KMS-11 (cell line): ENCODE measurements at regions not wholly inside any gene's neighbourhood (a gene's known extent, or its start where the extent isn't known, plus 50 kb on each side); places are given as distances from the start of the nearest gene placed in this dataset.

Experiments used
- H2AFZ ChIP-seq: fragments of 200-600 bp; sonication (generic); 2 replicates; pipeline ENCODE4 v1.6.1; 2016; ENCODE audit warnings: antibody characterized with exemption, mixed run types, low read depth
- H3K27ac ChIP-seq: fragments of 200-600 bp; sonication (generic); 2 replicates; pipeline ENCODE4 v1.6.1; 2016; ENCODE audit warnings: mild to moderate bottlenecking, mixed run types
- H3K27me3 ChIP-seq: fragments of 200-600 bp; sonication (generic); 2 replicates; pipeline ENCODE4 v1.6.1; 2017; ENCODE audit warnings: mild to moderate bottlenecking, low read depth, mixed run types, moderate library complexity; ENCODE audit not compliant: insufficient read depth
- H3K36me3 ChIP-seq: fragments of 200-600 bp; sonication (generic); 2 replicates; pipeline ENCODE4 v1.6.1; 2017; ENCODE audit warnings: mild to moderate bottlenecking, mixed run types; ENCODE audit not compliant: insufficient read depth
- H3K4me1 ChIP-seq: fragments of 200-600 bp; sonication (generic); 2 replicates; pipeline ENCODE4 v1.6.1; 2016; ENCODE audit warnings: mild to moderate bottlenecking, low read depth, mixed run types; ENCODE audit not compliant: poor library complexity, severe bottlenecking
- H3K4me2 ChIP-seq: fragments of 200-600 bp; sonication (generic); 2 replicates; pipeline ENCODE4 v1.7.0; 2016; ENCODE audit warnings: mild to moderate bottlenecking, mixed run types
- H3K4me3 ChIP-seq: fragments of 200-600 bp; sonication (generic); IDR thresholded peaks from 2 replicates; pipeline ENCODE4 v1.6.1; 2017; ENCODE audit warnings: low read depth, low read length, mixed read lengths; ENCODE audit not compliant: insufficient read depth
- H3K79me2 ChIP-seq: fragments of 200-600 bp; sonication (generic); 2 replicates; pipeline ENCODE4 v1.6.1; 2016; ENCODE audit warnings: low read depth, mixed run types; ENCODE audit not compliant: insufficient read depth
- H3K9ac ChIP-seq: fragments of 200-600 bp; sonication (generic); 2 replicates; pipeline ENCODE4 v1.6.1; 2016; ENCODE audit warnings: mild to moderate bottlenecking, mixed run types
- H4K20me1 ChIP-seq: fragments of 200-600 bp; sonication (generic); 2 replicates; pipeline ENCODE4 v1.6.1; 2016; ENCODE audit warnings: mild to moderate bottlenecking, mixed run types; ENCODE audit not compliant: insufficient read depth
- CTCF ChIP-seq: fragments of 200-600 bp; sonication (generic); conservative IDR thresholded peaks from 2 replicates; pipeline ENCODE4 v1.6.1; 2017; ENCODE audit warnings: low read depth, mild to moderate bottlenecking, antibody characterized with exemption, low read length, moderate library complexity, mixed read lengths

GRCh38 chr5:56476487-56476856, 243.3 kb upstream of the ANKRD55 start:
- Histone ChIP-seq H3K4me1 (peaks cover 4% of the 10 kb centered on the region), H3K9ac (no peak overlapping the region), H3K27me3 (no peaks in the 10 kb centered on the region), H3K36me3 (no peaks in the 10 kb centered on the region), H3K4me2 (no peak overlapping the region), H3K27ac (no peak overlapping the region), H4K20me1 (no peaks in the 10 kb centered on the region), H3K79me2 (no peaks in the 10 kb centered on the region), H3K4me3 (no peak overlapping the region), H2AFZ (no peak overlapping the region)
- TF ChIP-seq CTCF, result no peak

- H3K27ac ChIP-seq, result no peak overlapping the region
- no peaks in the 10 kb centered on the region for H3K79me2 ChIP-seq
- no peak overlapping the region for H2AFZ ChIP-seq
- H3K4me3 ChIP-seq, result no peak overlapping the region
- H4K20me1 ChIP-seq, result no peaks in the 10 kb centered on the region
- peaks cover 4% of the 10 kb centered on the region for H3K4me1 ChIP-seq
- no peak overlapping the region for H3K4me2 ChIP-seq
- no peaks in the 10 kb centered on the region for H3K36me3 ChIP-seq
- no peaks in the 10 kb centered on the region for H3K27me3 ChIP-seq
- no peak overlapping the region for H3K9ac ChIP-seq
- no peak for TF ChIP-seq CTCF
Observed at GRCh38 chr5:56475689-56476486, 242.8 kb upstream of the ANKRD55 start.

GRCh38 chr5:56471707-56472106, 238.6 kb upstream of the ANKRD55 start:
- no peaks in the 10 kb centered on the region for H3K79me2 ChIP-seq
- no peak overlapping the region for H3K4me3 ChIP-seq
- no peaks in the 10 kb centered on the region for H3K27me3 ChIP-seq
- no peak overlapping the region for H3K27ac ChIP-seq
- no peaks in the 10 kb centered on the region for H4K20me1 ChIP-seq
- no peak for TF ChIP-seq CTCF
- H3K36me3 ChIP-seq, result no peaks in the 10 kb centered on the region
- no peak overlapping the region for H2AFZ ChIP-seq
- H3K4me2 ChIP-seq, result no peak overlapping the region
- H3K9ac ChIP-seq, result no peak overlapping the region
- H3K4me1 ChIP-seq, result no peaks in the 10 kb centered on the region

GRCh38 chr5:56470007-56470406, 236.9 kb upstream of the ANKRD55 start:
- TF ChIP-seq CTCF, result no peak
- Histone ChIP-seq H3K4me3 (no peak overlapping the region), H3K36me3 (no peaks in the 10 kb centered on the region), H3K27ac (no peak overlapping the region), H3K4me2 (no peak overlapping the region), H2AFZ (no peak overlapping the region), H3K9ac (no peak overlapping the region), H3K79me2 (no peaks in the 10 kb centered on the region), H3K27me3 (no peaks in the 10 kb centered on the region), H3K4me1 (no peaks in the 10 kb centered on the region), H4K20me1 (no peaks in the 10 kb centered on the region)
